Keratinocyte (primary cell): ENCODE measurements at regions not wholly inside any gene's neighbourhood (a gene's known extent, or its start where the extent isn't known, plus 50 kb on each side); places are given as distances from the start of the nearest gene placed in this dataset.

Source experiments
- EZH2 ChIP-seq: IDR thresholded peaks from one replicate; pipeline ENCODE4 v1.6.1; 2012; ENCODE audit warnings: inconsistent platforms, mild to moderate bottlenecking, low read length, moderate library complexity
- TF ChIP-seq, protein P1 (sequence below), 3 experiments: IDR thresholded peaks in 1 of 3; conservative IDR thresholded peaks in 1 of 3; optimal IDR thresholded peaks in 1 of 3; 2 replicates in 2 of 3; 3 replicates in 1 of 3; pipeline versions ENCODE3 to v1.5.1; 2011; ENCODE audit warnings: low read length in 3 of 3, mild to moderate bottlenecking in 3 of 3, moderate library complexity in 2 of 3, control low read depth in 1 of 3, inconsistent platforms in 1 of 3; ENCODE audit not compliant: insufficient read depth in 2 of 3; ENCODE audit errors: extremely low read depth in 1 of 3

DNA sequence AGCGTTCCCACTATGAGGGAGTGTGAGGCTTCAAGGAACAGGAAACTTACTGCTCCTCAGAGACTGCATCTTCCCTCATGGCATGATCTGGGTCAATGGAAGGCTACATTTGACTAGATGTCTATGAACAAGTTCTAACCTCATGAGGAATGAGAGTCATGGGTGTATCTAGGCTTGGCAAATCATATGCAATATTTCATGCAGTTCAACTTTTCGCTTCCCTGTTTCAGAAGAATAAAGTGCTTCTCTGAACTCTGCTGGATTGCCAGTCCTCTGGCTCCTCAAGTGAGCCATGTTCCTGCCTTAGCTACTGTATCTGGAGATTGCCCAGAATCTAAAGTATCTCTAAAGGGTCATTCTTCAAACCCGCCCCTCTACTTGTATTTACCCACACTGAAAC, 54.3 kb upstream of the SEMA3A start:
- TF ChIP-seq, protein P1, sequence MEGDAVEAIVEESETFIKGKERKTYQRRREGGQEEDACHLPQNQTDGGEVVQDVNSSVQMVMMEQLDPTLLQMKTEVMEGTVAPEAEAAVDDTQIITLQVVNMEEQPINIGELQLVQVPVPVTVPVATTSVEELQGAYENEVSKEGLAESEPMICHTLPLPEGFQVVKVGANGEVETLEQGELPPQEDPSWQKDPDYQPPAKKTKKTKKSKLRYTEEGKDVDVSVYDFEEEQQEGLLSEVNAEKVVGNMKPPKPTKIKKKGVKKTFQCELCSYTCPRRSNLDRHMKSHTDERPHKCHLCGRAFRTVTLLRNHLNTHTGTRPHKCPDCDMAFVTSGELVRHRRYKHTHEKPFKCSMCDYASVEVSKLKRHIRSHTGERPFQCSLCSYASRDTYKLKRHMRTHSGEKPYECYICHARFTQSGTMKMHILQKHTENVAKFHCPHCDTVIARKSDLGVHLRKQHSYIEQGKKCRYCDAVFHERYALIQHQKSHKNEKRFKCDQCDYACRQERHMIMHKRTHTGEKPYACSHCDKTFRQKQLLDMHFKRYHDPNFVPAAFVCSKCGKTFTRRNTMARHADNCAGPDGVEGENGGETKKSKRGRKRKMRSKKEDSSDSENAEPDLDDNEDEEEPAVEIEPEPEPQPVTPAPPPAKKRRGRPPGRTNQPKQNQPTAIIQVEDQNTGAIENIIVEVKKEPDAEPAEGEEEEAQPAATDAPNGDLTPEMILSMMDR (optimal IDR thresholded peaks at IDR 0.05 in 1 of 3, IDR thresholded peaks at IDR 0.05 in 1 of 3, conservative IDR thresholded peaks at IDR 0.05 in 1 of 3; ENCODE audit: extremely low read depth in 1 of 3, insufficient read depth in 2 of 3, low read length in 3 of 3) = no peak
- TF ChIP-seq EZH2 = no peak
